NB4 (cell line): ENCODE measurements at regions not wholly inside any gene's neighbourhood (a gene's known extent, or its start where the extent isn't known, plus 50 kb on each side); places are given as distances from the start of the nearest gene placed in this dataset.

ENCODE experiments used
- DNase-seq: peaks from one replicate; pipeline ENCODE4 v3.0.0; 2010; ENCODE audit warnings: low read depth
- H3K4me3 ChIP-seq: one replicate; pipeline ENCODE4 v1.5.1; 2011; ENCODE audit warnings: mild to moderate bottlenecking, low read depth, low read length, moderate library complexity
- MAX ChIP-seq: IDR thresholded peaks from 2 replicates; pipeline ENCODE4 v1.6.1; 2011; ENCODE audit warnings: low read depth, low read length
- MYC ChIP-seq: IDR thresholded peaks from 2 replicates; pipeline ENCODE4 v1.6.1; 2011; ENCODE audit warnings: low read depth, low read length
- POLR2A ChIP-seq: IDR thresholded peaks from 2 replicates; pipeline ENCODE4 v1.6.1; 2011; ENCODE audit warnings: mild to moderate bottlenecking; ENCODE audit not compliant: insufficient read length; ENCODE audit errors: extremely low read depth
- TF ChIP-seq, protein P1 (sequence below): IDR thresholded peaks from one replicate; pipeline ENCODE4 v1.5.1; 2012; ENCODE audit warnings: low read depth, low read length

- H3K4me3 ChIP-seq, result no peak overlapping the region
- DNase-seq, result no peak
These were observed 110.7 kb downstream of the KIF26A start for GRCh38 chr14:104249089-104249488.

DNA sequence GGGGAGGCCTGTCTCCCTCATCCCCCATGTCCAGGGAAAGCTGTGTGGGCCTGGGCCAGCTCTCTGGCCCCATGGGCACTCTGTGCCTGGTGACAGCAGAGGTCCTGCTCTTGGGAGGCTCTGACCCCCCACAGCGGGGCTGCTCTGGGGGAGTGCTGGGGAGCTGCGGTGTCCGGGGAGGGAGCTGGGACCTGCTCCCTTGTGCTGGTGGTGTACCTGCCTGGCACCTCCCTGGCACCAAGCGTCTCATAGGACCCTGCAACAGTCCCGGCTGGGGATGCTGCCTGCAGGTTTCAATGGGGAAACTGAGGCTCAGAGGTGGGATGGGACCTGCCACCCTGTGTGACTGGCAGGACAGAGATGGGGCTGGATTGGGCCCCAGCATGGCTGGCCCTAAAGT lies 111.3 kb downstream of the KIF26A start:
- TF ChIP-seq MAX (no peak), MYC (no peak), POLR2A (no peak)
- TF ChIP-seq, protein P1, sequence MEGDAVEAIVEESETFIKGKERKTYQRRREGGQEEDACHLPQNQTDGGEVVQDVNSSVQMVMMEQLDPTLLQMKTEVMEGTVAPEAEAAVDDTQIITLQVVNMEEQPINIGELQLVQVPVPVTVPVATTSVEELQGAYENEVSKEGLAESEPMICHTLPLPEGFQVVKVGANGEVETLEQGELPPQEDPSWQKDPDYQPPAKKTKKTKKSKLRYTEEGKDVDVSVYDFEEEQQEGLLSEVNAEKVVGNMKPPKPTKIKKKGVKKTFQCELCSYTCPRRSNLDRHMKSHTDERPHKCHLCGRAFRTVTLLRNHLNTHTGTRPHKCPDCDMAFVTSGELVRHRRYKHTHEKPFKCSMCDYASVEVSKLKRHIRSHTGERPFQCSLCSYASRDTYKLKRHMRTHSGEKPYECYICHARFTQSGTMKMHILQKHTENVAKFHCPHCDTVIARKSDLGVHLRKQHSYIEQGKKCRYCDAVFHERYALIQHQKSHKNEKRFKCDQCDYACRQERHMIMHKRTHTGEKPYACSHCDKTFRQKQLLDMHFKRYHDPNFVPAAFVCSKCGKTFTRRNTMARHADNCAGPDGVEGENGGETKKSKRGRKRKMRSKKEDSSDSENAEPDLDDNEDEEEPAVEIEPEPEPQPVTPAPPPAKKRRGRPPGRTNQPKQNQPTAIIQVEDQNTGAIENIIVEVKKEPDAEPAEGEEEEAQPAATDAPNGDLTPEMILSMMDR, result no peak
- DNase-seq, result no peak
- no peak overlapping the region for H3K4me3 ChIP-seq

More at GRCh38 chr14:104249089-104249488, 110.7 kb downstream of the KIF26A start:
- TF ChIP-seq, protein P1, result no peak
- TF ChIP-seq MAX (no peak), MYC (no peak), POLR2A (no peak)

DNA sequence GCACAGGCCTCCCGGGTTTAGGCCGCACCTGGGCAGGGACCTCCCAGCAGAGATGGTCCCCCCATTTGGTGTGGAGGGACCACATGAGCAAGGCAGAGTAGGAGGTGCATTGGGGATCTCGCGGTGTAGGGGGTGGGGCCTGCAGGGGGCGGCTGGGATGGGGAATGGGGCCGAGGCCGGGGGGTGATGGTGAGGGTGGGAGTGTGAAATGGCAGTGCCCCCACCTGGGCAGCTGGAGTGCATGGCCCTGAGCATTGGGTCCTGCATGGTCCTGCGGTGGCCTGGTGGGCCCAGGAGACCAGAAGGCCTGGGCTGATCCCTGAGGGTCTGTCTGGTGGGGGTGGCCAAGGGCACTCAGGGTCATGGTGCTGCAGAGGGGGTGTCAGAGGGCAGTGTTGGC lies 111.8 kb downstream of the KIF26A start:
- TF ChIP-seq MAX (no peak), POLR2A (no peak), MYC (no peak)
- TF ChIP-seq, protein P1, result no peak
- DNase-seq, result no peak
- H3K4me3 ChIP-seq, result no peak overlapping the region

GRCh38 chr14:104252256-104253215 lies 114.1 kb downstream of the KIF26A start:
- no peak for DNase-seq
- no peak overlapping the region for H3K4me3 ChIP-seq

DNA sequence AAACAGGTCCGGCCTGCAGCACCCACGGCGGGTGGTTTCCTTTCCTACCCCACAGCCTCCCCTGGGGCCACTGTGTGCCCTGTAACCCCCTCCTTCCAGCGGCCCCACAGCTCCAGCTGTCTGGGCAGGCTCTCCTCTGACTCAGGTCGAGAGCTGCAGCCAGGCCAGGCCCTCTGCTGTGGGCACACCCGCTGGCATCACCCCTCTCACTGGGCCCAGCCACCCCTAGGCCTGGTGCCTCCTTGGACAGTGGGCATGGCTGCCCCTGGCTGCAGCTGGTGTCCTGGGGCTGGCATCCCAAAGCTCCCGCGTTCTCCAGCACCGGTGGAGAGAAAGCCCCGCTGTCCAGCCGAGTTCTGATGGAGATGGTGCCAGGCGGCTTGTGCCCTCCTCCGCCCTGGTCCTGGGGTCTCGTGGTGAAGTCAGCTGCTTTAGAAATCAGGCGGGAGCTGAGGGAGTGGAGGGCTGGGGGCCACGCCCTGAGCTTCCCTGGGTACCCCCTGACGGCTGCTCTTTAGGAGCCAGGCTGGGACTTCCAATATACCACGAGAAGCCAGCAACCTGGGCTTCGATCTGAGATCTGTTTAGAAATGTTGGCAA lies 114.9 kb downstream of the KIF26A start:
- TF ChIP-seq, protein P1, result no peak
- TF ChIP-seq MAX (no peak), POLR2A (no peak), MYC (no peak)
- no peak for DNase-seq

More at GRCh38 chr14:104252256-104253215, 114.1 kb downstream of the KIF26A start:
- TF ChIP-seq POLR2A (no peak), MYC (no peak), MAX (no peak)
- TF ChIP-seq, protein P1, result no peak

More for the DNA sequence above, 114.9 kb downstream of the KIF26A start:
- no peak overlapping the region for H3K4me3 ChIP-seq
